Erythroblast (primary cell): ENCODE measurements at regions not wholly inside any gene's neighbourhood (a gene's known extent, or its start where the extent isn't known, plus 50 kb on each side); places are given as distances from the start of the nearest gene placed in this dataset.

ENCODE experiments used
- GATA1 ChIP-seq: IDR thresholded peaks from 2 replicates; pipeline ENCODE4 v1.6.1; 2011; ENCODE audit warnings: low read depth, mild to moderate bottlenecking, control low read depth, low read length, moderate library complexity
- POLR2A ChIP-seq: IDR thresholded peaks from 2 replicates; pipeline ENCODE4 v1.6.1; 2011; ENCODE audit warnings: mild to moderate bottlenecking, low read length

GRCh38 chr2:226467633-226468032, 332.0 kb downstream of the IRS1 start:
- no peak for TF ChIP-seq POLR2A
- TF ChIP-seq GATA1: no peak
